GM12878 (cell line): ENCODE measurements at regions not wholly inside any gene's neighbourhood (a gene's known extent, or its start where the extent isn't known, plus 50 kb on each side); places are given as distances from the start of the nearest gene placed in this dataset.

Source experiments
- ATAC-seq: fragments of 200-7000 bp; cut with Tn5 transposase; 3 replicates; pipeline ENCODE4 v1.9.1; 2020; ENCODE audit warnings: mild to moderate bottlenecking, moderate library complexity
- BruUV-seq: library from RNA; stranded (reverse); fragments of 400-500 nt; replicated peaks from 2 replicates; lab custom pipeline; 2021; lab: Mats Ljungman, UMichigan
- CTCF ChIA-PET: fragments of 300-600 bp; sonication (Branson Sonifier 250); formaldehyde crosslinking; extraction: SDS; loops from one replicate; lab custom pipeline; 2021; ENCODE audit warnings: inconsistent platforms; lab: Yijun Ruan, JAX
- POLR2A ChIA-PET: fragments of 350-600 bp; formaldehyde crosslinking; extraction: SDS; loops from one replicate; lab custom pipeline; 2021; ENCODE audit warnings: inconsistent platforms; lab: Charles Lee
- RAD21 ChIA-PET: fragments of 300-600 bp; sonication (Branson Sonifier 250); formaldehyde crosslinking; loops from one replicate; lab custom pipeline; 2023; ENCODE audit warnings: antibody characterized with exemption; ENCODE audit not compliant: unreplicated experiment; lab: Charles Lee
- SMC1A ChIA-PET: fragments of 300-600 bp; sonication (Branson Sonifier 250); formaldehyde crosslinking; loops from one replicate; lab custom pipeline; 2023; ENCODE audit not compliant: unreplicated experiment, uncharacterized antibody; lab: Charles Lee
- DNase-seq: peaks from one replicate; pipeline ENCODE4 v3.0.0-alpha.2; 2011; ENCODE audit warnings: low read depth, low spot score
- FAIRE-seq: peaks from 3 replicates; lab custom pipeline; 2011; peaks lifted over from hg19 to GRCh38; lab: Jason Lieb, UNC
- H2AFZ ChIP-seq: 2 replicates; pipeline ENCODE4 v1.6.0; 2011; ENCODE audit warnings: low read depth, low read length, control low read depth; ENCODE audit not compliant: control insufficient read depth
- H3K27ac ChIP-seq: 2 replicates; pipeline ENCODE4 v1.5.1; 2011; ENCODE audit warnings: control low read depth; ENCODE audit not compliant: control insufficient read depth, insufficient read depth
- H3K27me3 ChIP-seq, 2 experiments: replicated peaks in 1 of 2; 2 replicates each; pipeline versions ENCODE4 v1.6.0 to v1.6.1; 2011; ENCODE audit warnings: low read length in 1 of 2; ENCODE audit not compliant: control insufficient read depth in 2 of 2, insufficient read depth in 2 of 2
- H3K36me3 ChIP-seq, 2 experiments: 2 replicates each; pipeline ENCODE4 v1.5.1; 2011; ENCODE audit warnings: low read length in 1 of 2; ENCODE audit not compliant: control insufficient read depth in 2 of 2, insufficient read depth in 2 of 2
- H3K4me1 ChIP-seq: 2 replicates; pipeline ENCODE4 v1.6.1; 2011; ENCODE audit warnings: mild to moderate bottlenecking, low read length, moderate library complexity, mixed read lengths; ENCODE audit not compliant: control insufficient read depth, insufficient read depth
- H3K4me2 ChIP-seq: 2 replicates; pipeline ENCODE4 v1.6.0; 2011; ENCODE audit warnings: control low read depth; ENCODE audit not compliant: control insufficient read depth, insufficient read depth
- H3K4me3 ChIP-seq: fragments of 200-600 bp; sonication (generic); 2 replicates; pipeline ENCODE4 v1.5.1; 2016
- H3K79me2 ChIP-seq: 2 replicates; pipeline ENCODE4 v1.6.0; 2011; ENCODE audit warnings: low read length; ENCODE audit not compliant: control insufficient read depth, insufficient read depth
- H3K9ac ChIP-seq: 2 replicates; pipeline ENCODE4 v1.8.0; 2011; ENCODE audit warnings: low read length, control low read depth, mixed read lengths; ENCODE audit not compliant: control insufficient read depth, insufficient read depth
- H3K9me3 ChIP-seq: replicated peaks from 3 replicates; pipeline ENCODE4 v1.5.1; 2011; ENCODE audit warnings: mild to moderate bottlenecking, low read length; ENCODE audit not compliant: control insufficient read depth, insufficient read depth
- H4K20me1 ChIP-seq: 2 replicates; pipeline ENCODE4 v1.6.0; 2011; ENCODE audit not compliant: control insufficient read depth, insufficient read depth
- BHLHE40 ChIP-seq, 2 experiments: fragments of 450-650 bp in 1 of 2; IDR thresholded peaks; 2 replicates each; pipeline ENCODE4 v1.6.1; 2011 to 2017; ENCODE audit warnings: low read depth in 2 of 2, borderline replicate concordance in 1 of 2, improper control_type of control experiment in 1 of 2, low read length in 1 of 2, mild to moderate bottlenecking in 1 of 2
- BRCA1 ChIP-seq: IDR thresholded peaks from 2 replicates; pipeline ENCODE4 v1.6.1; 2011; ENCODE audit warnings: low read depth, low read length, improper control_type of control experiment
- CREM ChIP-seq: IDR thresholded peaks from 2 replicates; pipeline ENCODE4 v1.6.1; 2014; ENCODE audit warnings: antibody characterized with exemption, low read depth
- EED ChIP-seq: sonication (generic); IDR thresholded peaks from 2 replicates; pipeline ENCODE4 v1.6.1; 2016; ENCODE audit warnings: antibody characterized with exemption, low read depth
- GATAD2B ChIP-seq: fragments of 450-650 bp; conservative IDR thresholded peaks from 2 replicates; pipeline ENCODE4 v1.6.1; 2017; ENCODE audit warnings: low read depth, mild to moderate bottlenecking, moderate library complexity
- IKZF2 ChIP-seq, 2 experiments: fragments of 450-650 bp; IDR thresholded peaks; 2 replicates each; pipeline ENCODE4 v1.6.1; 2017; ENCODE audit warnings: mild to moderate bottlenecking in 2 of 2, moderate library complexity in 2 of 2
- NFYA ChIP-seq: IDR thresholded peaks from 2 replicates; pipeline ENCODE4 v1.6.1; 2011; ENCODE audit warnings: low read depth, mild to moderate bottlenecking, low read length, improper control_type of control experiment, borderline replicate concordance
- SMAD5 ChIP-seq: IDR thresholded peaks from 2 replicates; pipeline ENCODE4 v1.6.1; 2016; ENCODE audit warnings: antibody characterized with exemption, low read depth
- SPI1 ChIP-seq: IDR thresholded peaks from 2 replicates; pipeline ENCODE4 v1.6.1; 2011; ENCODE audit warnings: low read depth, mild to moderate bottlenecking, low read length, moderate library complexity, borderline replicate concordance; ENCODE audit not compliant: insufficient read depth
- SREBF1 ChIP-seq: IDR thresholded peaks from 2 replicates; pipeline ENCODE4 v1.6.1; 2012; ENCODE audit warnings: mild to moderate bottlenecking, low read length
- WGBS: methylation state at CpG from one replicate; pipeline ENCODE4 v1.1.6; 2016; ENCODE audit warnings: low lambda C conversion rate; ENCODE audit not compliant: insufficient replicate concordance, insufficient coverage; ENCODE audit errors: missing lambda C conversion rate; 5-methylcytosine and 5-hydroxymethylcytosine counted together
- in situ Hi-C: fragments of 300-500 bp; cut with MboI; formaldehyde crosslinking; loops from 9 replicates; pipeline ENCODE4 v1.14.3; 2018; ENCODE audit warnings: mixed read lengths
- intact Hi-C: fragments of 100-400 bp; cut with micrococcal nuclease; formaldehyde crosslinking; loops from one replicate; pipeline ENCODE4 v1.14.2; 2022; ENCODE audit not compliant: unreplicated experiment
- TF ChIP-seq, protein P1 (sequence below): fragments of 450-650 bp; formaldehyde crosslinking; IDR thresholded peaks from 2 replicates; pipeline ENCODE4 v1.4.0; 2022; ENCODE audit warnings: mild to moderate bottlenecking, moderate library complexity
- TF ChIP-seq, protein P2 (sequence below): fragments of 450-650 bp; IDR thresholded peaks from 2 replicates; pipeline ENCODE4 v1.6.1; 2018; ENCODE audit warnings: mild to moderate bottlenecking, low read depth, moderate library complexity; ENCODE audit not compliant: partially characterized antibody
- TF ChIP-seq, protein P3 (sequence below): IDR thresholded peaks from 2 replicates; pipeline ENCODE4 v1.6.1; 2012; ENCODE audit warnings: low read depth, low read length, improper control_type of control experiment
- TF ChIP-seq, protein P4 (sequence below): IDR thresholded peaks from 2 replicates; pipeline ENCODE4 v1.6.1; 2011; ENCODE audit warnings: mild to moderate bottlenecking, low read depth, low read length, moderate library complexity; ENCODE audit not compliant: insufficient replicate concordance

DNA sequence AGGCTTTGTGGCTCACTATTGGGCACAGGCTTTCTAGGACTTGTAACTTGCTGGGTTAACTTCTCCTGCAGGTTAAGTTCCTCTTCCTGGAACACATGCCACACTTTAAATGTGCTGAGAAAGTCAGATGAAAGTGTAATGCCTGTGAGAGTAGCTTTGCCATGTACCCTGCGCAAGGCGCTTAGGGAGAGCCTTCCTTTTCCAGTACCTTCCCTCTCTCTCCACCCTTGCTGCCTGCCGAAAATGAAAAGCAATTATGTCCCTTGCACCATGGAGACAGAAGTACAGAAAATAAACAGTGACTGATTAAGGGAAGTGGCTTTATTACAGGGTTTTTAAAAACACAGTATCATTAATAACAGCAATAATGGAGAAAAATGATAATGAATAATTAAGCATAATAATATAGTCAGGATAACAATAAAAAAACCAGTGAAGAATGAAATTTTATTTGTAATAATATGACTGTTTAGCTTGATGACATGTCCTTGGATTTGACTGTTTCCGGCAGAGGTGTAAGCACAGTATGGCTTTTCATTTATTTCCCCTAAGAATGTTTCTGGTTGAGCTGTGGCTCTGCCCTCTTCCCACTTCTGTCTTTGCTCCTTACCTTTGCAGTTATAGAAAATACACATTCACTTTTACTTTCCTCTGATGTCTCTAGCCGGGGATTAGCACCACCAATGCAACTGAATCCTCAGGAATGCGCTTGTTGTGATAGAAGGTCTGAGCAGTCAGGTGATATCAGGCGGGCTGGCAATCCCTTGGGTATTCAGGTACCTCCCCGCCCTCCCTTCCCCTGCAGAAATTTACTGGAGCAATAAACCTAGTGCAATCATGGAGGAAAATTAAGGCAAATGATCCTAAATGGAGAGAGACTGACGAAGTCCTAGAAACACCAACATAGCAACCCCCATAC, 472.3 kb upstream of the CITED2 start:
- ChIA-PET SMC1A (interaction anchor here (0.6 to 1.6 kb wide), 7 partner anchors 8 to 473 kb away, joined by 3 to 5 read pairs (median 3); partner anchors contain the start of gene CITED2), CTCF (no interaction called here), RAD21 (interaction anchor here (1.2 to 1.8 kb wide), 2 partner anchors 10 to 58 kb away, joined by 3 to 4 read pairs; no protein-coding TSS in a partner anchor), POLR2A (no interaction called here)
- WGBS: 55% methylated on average over 9 of the region's 9 CpGs
- intact Hi-C loops (loop anchor here (10.0 kb wide), 1 partner anchor 472 kb away; the partner anchor contains the start of gene CITED2), in situ Hi-C loops (no loop called here)
- no peak overlapping the region for H3K4me2 ChIP-seq
- H3K36me3 ChIP-seq: no peaks in the 10 kb centered on the region
- no peaks in the 10 kb centered on the region for H3K9me3 ChIP-seq
- no peak overlapping the region for H3K9ac ChIP-seq
- DNase-seq (no peak), ATAC-seq (peak; percentile 48), FAIRE-seq (no peak)
- H3K79me2 ChIP-seq: no peaks in the 10 kb centered on the region
- no peak overlapping the region for H3K4me3 ChIP-seq
- BruUV-seq: no TSS peak
- H3K27ac ChIP-seq: no peak overlapping the region
- no peak overlapping the region for H2AFZ ChIP-seq
- H3K4me1 ChIP-seq: no peaks in the 10 kb centered on the region
- no peaks in the 10 kb centered on the region for H3K27me3 ChIP-seq
- no peaks in the 10 kb centered on the region for H4K20me1 ChIP-seq
- TF ChIP-seq GATAD2B (no peak), SPI1 (peak; percentile 43; the same call in 1 of the 2 replicates), BHLHE40 (IDR thresholded peaks at IDR 0.05; ENCODE audit: borderline replicate concordance in 1 of 2, low read depth in 2 of 2, low read length in 1 of 2) (no peak), IKZF2 (IDR thresholded peaks at IDR 0.05) (peak; percentile 36 to 55; a peak in 1 of 4 replicates), BRCA1 (no peak), SMAD5 (no peak), SREBF1 (no peak), CREM (no peak), EED (no peak), NFYA (no peak)
- TF ChIP-seq, protein P1, sequence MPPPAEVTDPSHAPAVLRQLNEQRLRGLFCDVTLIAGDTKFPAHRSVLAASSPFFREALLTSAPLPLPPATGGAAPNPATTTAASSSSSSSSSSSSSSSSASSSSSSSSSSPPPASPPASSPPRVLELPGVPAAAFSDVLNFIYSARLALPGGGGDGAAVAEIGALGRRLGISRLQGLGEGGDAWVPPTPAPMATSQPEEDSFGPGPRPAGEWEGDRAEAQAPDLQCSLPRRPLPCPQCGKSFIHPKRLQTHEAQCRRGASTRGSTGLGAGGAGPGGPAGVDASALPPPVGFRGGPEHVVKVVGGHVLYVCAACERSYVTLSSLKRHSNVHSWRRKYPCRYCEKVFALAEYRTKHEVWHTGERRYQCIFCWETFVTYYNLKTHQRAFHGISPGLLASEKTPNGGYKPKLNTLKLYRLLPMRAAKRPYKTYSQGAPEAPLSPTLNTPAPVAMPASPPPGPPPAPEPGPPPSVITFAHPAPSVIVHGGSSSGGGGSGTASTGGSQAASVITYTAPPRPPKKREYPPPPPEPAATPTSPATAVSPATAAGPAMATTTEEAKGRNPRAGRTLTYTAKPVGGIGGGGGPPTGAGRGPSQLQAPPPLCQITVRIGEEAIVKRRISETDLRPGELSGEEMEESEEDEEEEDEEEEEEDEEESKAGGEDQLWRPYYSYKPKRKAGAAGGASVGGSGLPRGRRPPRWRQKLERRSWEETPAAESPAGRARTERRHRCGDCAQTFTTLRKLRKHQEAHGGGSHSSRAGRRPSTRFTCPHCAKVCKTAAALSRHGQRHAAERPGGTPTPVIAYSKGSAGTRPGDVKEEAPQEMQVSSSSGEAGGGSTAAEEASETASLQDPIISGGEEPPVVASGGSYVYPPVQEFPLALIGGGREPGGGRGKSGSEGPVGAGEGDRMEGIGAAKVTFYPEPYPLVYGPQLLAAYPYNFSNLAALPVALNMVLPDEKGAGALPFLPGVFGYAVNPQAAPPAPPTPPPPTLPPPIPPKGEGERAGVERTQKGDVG (CRISPR knock-in tag): no peak
- TF ChIP-seq, protein P2, sequence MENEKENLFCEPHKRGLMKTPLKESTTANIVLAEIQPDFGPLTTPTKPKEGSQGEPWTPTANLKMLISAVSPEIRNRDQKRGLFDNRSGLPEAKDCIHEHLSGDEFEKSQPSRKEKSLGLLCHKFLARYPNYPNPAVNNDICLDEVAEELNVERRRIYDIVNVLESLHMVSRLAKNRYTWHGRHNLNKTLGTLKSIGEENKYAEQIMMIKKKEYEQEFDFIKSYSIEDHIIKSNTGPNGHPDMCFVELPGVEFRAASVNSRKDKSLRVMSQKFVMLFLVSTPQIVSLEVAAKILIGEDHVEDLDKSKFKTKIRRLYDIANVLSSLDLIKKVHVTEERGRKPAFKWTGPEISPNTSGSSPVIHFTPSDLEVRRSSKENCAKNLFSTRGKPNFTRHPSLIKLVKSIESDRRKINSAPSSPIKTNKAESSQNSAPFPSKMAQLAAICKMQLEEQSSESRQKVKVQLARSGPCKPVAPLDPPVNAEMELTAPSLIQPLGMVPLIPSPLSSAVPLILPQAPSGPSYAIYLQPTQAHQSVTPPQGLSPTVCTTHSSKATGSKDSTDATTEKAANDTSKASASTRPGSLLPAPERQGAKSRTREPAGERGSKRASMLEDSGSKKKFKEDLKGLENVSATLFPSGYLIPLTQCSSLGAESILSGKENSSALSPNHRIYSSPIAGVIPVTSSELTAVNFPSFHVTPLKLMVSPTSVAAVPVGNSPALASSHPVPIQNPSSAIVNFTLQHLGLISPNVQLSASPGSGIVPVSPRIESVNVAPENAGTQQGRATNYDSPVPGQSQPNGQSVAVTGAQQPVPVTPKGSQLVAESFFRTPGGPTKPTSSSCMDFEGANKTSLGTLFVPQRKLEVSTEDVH: no peak
- TF ChIP-seq, protein P3, sequence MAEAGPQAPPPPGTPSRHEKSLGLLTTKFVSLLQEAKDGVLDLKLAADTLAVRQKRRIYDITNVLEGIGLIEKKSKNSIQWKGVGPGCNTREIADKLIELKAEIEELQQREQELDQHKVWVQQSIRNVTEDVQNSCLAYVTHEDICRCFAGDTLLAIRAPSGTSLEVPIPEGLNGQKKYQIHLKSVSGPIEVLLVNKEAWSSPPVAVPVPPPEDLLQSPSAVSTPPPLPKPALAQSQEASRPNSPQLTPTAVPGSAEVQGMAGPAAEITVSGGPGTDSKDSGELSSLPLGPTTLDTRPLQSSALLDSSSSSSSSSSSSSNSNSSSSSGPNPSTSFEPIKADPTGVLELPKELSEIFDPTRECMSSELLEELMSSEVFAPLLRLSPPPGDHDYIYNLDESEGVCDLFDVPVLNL: no peak
- TF ChIP-seq, protein P4, sequence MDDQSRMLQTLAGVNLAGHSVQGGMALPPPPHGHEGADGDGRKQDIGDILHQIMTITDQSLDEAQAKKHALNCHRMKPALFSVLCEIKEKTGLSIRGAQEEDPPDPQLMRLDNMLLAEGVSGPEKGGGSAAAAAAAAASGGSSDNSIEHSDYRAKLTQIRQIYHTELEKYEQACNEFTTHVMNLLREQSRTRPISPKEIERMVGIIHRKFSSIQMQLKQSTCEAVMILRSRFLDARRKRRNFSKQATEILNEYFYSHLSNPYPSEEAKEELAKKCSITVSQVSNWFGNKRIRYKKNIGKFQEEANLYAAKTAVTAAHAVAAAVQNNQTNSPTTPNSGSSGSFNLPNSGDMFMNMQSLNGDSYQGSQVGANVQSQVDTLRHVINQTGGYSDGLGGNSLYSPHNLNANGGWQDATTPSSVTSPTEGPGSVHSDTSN: no peak
